ENCODE measurements at regions not wholly inside any gene's neighbourhood (a gene's known extent, or its start where the extent isn't known, plus 50 kb on each side); places are given as distances from the start of the nearest gene placed in this dataset.

DNA sequence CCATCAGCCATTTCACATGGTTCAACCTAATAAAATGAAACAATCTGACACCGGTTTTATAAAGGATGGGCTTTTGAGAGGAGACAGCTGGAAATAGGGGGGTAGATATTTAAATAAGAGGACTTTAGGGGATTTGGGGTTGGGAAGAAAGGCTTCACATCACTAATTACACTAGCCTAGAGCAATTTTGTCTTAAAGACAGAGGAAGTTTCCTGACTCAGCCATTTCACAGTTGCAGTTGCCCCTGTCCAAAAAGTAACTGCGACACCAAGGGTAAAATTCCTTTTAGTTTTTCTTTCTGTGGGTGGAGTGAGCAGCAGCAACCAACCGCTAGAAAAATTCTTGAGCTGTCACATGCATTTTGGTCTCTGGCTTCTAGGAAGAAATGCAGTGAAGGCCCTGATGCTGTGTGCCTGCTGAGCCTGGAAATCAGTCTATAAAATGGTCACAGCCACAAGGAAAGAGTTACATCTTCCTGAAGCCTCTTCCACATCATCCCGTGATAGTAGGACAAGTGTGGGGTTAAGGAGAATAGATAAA, 233.6 kb downstream of the ZNF674 start:
- Histone ChIP-seq H3K36me3 (ENCODE audit: control insufficient read depth, insufficient read depth, low read length) (no peaks in the 10 kb centered on the region), H3K4me3 (ENCODE audit: low read depth, low read length) (no peak overlapping the region), H3K27me3 (ENCODE audit: control insufficient read depth, insufficient read depth, low read length) (no peaks in the 10 kb centered on the region)
- no peak for DNase-seq (ENCODE audit: low read depth)
- TF ChIP-seq, protein P1, sequence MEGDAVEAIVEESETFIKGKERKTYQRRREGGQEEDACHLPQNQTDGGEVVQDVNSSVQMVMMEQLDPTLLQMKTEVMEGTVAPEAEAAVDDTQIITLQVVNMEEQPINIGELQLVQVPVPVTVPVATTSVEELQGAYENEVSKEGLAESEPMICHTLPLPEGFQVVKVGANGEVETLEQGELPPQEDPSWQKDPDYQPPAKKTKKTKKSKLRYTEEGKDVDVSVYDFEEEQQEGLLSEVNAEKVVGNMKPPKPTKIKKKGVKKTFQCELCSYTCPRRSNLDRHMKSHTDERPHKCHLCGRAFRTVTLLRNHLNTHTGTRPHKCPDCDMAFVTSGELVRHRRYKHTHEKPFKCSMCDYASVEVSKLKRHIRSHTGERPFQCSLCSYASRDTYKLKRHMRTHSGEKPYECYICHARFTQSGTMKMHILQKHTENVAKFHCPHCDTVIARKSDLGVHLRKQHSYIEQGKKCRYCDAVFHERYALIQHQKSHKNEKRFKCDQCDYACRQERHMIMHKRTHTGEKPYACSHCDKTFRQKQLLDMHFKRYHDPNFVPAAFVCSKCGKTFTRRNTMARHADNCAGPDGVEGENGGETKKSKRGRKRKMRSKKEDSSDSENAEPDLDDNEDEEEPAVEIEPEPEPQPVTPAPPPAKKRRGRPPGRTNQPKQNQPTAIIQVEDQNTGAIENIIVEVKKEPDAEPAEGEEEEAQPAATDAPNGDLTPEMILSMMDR (IDR thresholded peaks at IDR 0.05; ENCODE audit: insufficient read depth, low read length, poor library complexity, severe bottlenecking), result no peak

DNA sequence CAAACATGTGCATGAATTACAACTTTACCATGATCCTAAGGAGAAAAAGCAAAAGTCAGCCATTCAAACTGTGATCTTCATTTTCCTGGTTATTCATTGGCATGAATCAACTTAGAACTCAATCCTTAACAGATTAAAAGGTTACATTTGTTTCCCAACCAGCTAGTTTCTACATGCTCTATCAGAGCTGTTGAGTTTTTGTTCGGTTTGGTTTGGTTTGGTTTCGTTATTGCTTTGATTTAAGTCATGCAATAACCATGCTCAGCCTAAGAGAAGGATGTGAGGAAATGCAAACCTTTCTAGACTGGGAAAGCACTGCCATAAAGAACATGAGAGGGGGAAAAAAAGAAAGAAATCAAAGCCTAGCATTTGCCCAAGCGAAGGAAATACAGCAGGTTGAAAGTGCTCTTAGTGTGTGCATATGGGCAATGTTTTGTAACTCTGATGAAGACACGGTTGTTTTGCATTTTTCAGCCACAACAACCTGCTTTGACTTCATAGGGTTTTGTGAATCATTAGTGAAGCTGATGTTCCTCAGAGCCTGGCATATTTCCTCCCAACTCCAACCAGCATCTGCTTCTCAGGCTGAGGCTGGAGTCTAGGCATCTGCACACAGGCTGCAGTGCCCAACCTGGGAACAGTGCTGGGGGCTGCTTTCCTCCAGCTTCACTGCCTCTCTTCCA, 234.3 kb downstream of the ZNF674 start:
- no peak overlapping the region for H3K4me3 ChIP-seq (ENCODE audit: low read depth, low read length)
- no peak for DNase-seq (ENCODE audit: low read depth)
- H3K36me3 ChIP-seq (ENCODE audit: control insufficient read depth, insufficient read depth, low read length), result no peaks in the 10 kb centered on the region
- no peaks in the 10 kb centered on the region for H3K27me3 ChIP-seq (ENCODE audit: control insufficient read depth, insufficient read depth, low read length)
- TF ChIP-seq, protein P1 (IDR thresholded peaks at IDR 0.05; ENCODE audit: insufficient read depth, low read length, poor library complexity, severe bottlenecking), result no peak

- Histone ChIP-seq H3K36me3 (ENCODE audit: control insufficient read depth, insufficient read depth, low read length) (no peaks in the 10 kb centered on the region), H3K27me3 (ENCODE audit: control insufficient read depth, insufficient read depth, low read length) (no peaks in the 10 kb centered on the region), H3K4me3 (ENCODE audit: low read depth, low read length) (no peak overlapping the region)
- TF ChIP-seq, protein P1 (IDR thresholded peaks at IDR 0.05; ENCODE audit: insufficient read depth, low read length, poor library complexity, severe bottlenecking), result no peak
- no peak for DNase-seq (ENCODE audit: low read depth)
These were observed 237.1 kb downstream of the ZNF674 start for GRCh38 chrX:46308110-46308509.

DNA sequence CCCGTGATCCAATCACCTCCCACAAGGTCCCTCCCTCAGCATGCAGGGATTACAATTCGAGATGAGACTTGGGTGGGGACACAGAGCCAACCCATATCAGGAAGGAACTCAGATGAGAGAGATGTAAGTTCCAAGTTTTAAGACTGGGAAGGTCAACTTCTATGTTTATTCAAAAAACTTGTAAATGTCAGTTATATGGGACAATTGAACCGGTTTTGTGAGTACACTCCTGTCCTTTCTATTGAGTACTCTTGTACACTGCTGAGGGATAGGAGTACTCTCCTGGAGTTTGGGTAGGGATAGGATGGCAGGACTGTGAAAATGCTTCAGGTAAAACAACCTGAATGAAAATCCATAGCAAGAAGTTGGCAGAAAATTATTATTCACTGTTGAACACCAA, 239.1 kb downstream of the ZNF674 start:
- H3K36me3 ChIP-seq (ENCODE audit: control insufficient read depth, insufficient read depth, low read length), result no peaks in the 10 kb centered on the region
- no peak for DNase-seq (ENCODE audit: low read depth)
- TF ChIP-seq, protein P1 (IDR thresholded peaks at IDR 0.05; ENCODE audit: insufficient read depth, low read length, poor library complexity, severe bottlenecking), result no peak
- H3K4me3 ChIP-seq (ENCODE audit: low read depth, low read length), result no peak overlapping the region
- H3K27me3 ChIP-seq (ENCODE audit: control insufficient read depth, insufficient read depth, low read length), result no peaks in the 10 kb centered on the region

GRCh38 chrX:46305431-46305830, 239.8 kb downstream of the ZNF674 start:
- no peak for DNase-seq (ENCODE audit: low read depth)
- no peaks in the 10 kb centered on the region for H3K36me3 ChIP-seq (ENCODE audit: control insufficient read depth, insufficient read depth, low read length)
- no peak overlapping the region for H3K4me3 ChIP-seq (ENCODE audit: low read depth, low read length)
- H3K27me3 ChIP-seq (ENCODE audit: control insufficient read depth, insufficient read depth, low read length), result no peaks in the 10 kb centered on the region
- TF ChIP-seq, protein P1 (IDR thresholded peaks at IDR 0.05; ENCODE audit: insufficient read depth, low read length, poor library complexity, severe bottlenecking), result no peak

- DNase-seq (ENCODE audit: low read depth), result no peak
- Histone ChIP-seq H3K27me3 (ENCODE audit: control insufficient read depth, insufficient read depth, low read length) (no peaks in the 10 kb centered on the region), H3K4me3 (ENCODE audit: low read depth, low read length) (no peak overlapping the region), H3K36me3 (ENCODE audit: control insufficient read depth, insufficient read depth, low read length) (no peaks in the 10 kb centered on the region)
- TF ChIP-seq, protein P1 (IDR thresholded peaks at IDR 0.05; ENCODE audit: insufficient read depth, low read length, poor library complexity, severe bottlenecking), result no peak
These were observed 243.3 kb downstream of the ZNF674 start for GRCh38 chrX:46301903-46302302.

Data from kidney epithelial cell (primary cell).